Central memory CD4-positive, alpha-beta T cell (primary cell): ENCODE measurements at regions not wholly inside any gene's neighbourhood (a gene's known extent, or its start where the extent isn't known, plus 50 kb on each side); places are given as distances from the start of the nearest gene placed in this dataset.
"Not testable (repeated sequence)": the region's sequence is repeated elsewhere in the genome, so short reads cannot be mapped to it uniquely, and the experiment has no call there.

Source experiments
- DNase-seq: peaks from one replicate; pipeline ENCODE4 v3.0.0; 2022

GRCh38 chr11:21727102-21727501 lies 465.8 kb upstream of the ANO5 start:
- DNase-seq = no peak

GRCh38 chr11:21736404-21736803 lies 456.5 kb upstream of the ANO5 start:
- no peak for DNase-seq

GRCh38 chr11:21752475-21753243 lies 440.2 kb upstream of the ANO5 start:
- DNase-seq = peak; percentile 1

- DNase-seq = not testable (repeated sequence)
Measured at GRCh38 chr11:21753244-21753767, 439.6 kb upstream of the ANO5 start.

- DNase-seq = no peak
Measured at GRCh38 chr11:21761000-21761399, 431.9 kb upstream of the ANO5 start.

- no peak for DNase-seq
Measured at GRCh38 chr11:21768388-21768787, 424.5 kb upstream of the ANO5 start.

GRCh38 chr11:21769188-21769587 lies 423.7 kb upstream of the ANO5 start:
- DNase-seq = no peak

- no peak for DNase-seq
Measured at GRCh38 chr11:21771097-21771496, 421.8 kb upstream of the ANO5 start.

- DNase-seq = no peak
Measured at GRCh38 chr11:21774212-21774611, 418.7 kb upstream of the ANO5 start.

- no peak for DNase-seq
Measured at GRCh38 chr11:21775911-21776310, 417.0 kb upstream of the ANO5 start.

- no peak for DNase-seq
Measured at GRCh38 chr11:21783954-21784353, 408.9 kb upstream of the ANO5 start.

GRCh38 chr11:21785351-21785750 lies 407.5 kb upstream of the ANO5 start:
- no peak for DNase-seq

- DNase-seq = no peak
Measured at GRCh38 chr11:21794306-21794705, 398.6 kb upstream of the ANO5 start.

- DNase-seq = no peak
Measured at GRCh38 chr11:21798216-21798615, 394.7 kb upstream of the ANO5 start.

GRCh38 chr11:21804523-21804922 lies 388.4 kb upstream of the ANO5 start:
- not testable (repeated sequence) for DNase-seq

- DNase-seq = no peak
Measured at GRCh38 chr11:21806508-21806907, 386.4 kb upstream of the ANO5 start.

GRCh38 chr11:21806947-21807346 lies 385.9 kb upstream of the ANO5 start:
- DNase-seq = no peak

GRCh38 chr11:21807350-21807749 lies 385.5 kb upstream of the ANO5 start:
- no peak for DNase-seq

- no peak for DNase-seq
Measured at GRCh38 chr11:21810650-21811049, 382.2 kb upstream of the ANO5 start.

- DNase-seq = no peak
Measured at GRCh38 chr11:21811572-21811971, 381.3 kb upstream of the ANO5 start.

- no peak for DNase-seq
Measured at GRCh38 chr11:21814169-21814568, 378.7 kb upstream of the ANO5 start.

- no peak for DNase-seq
Measured at GRCh38 chr11:21817696-21818095, 375.2 kb upstream of the ANO5 start.

GRCh38 chr11:21820176-21820575 lies 372.7 kb upstream of the ANO5 start:
- DNase-seq = no peak

- no peak for DNase-seq
Measured at GRCh38 chr11:21825127-21825526, 367.8 kb upstream of the ANO5 start.

- DNase-seq = no peak
Measured at GRCh38 chr11:21838427-21838826, 354.5 kb upstream of the ANO5 start.
